Thoracic aorta (tissue), 2 donors: ENCODE measurements at regions not wholly inside any gene's neighbourhood (a gene's known extent, or its start where the extent isn't known, plus 50 kb on each side); places are given as distances from the start of the nearest gene placed in this dataset.

Experiments
- ATAC-seq: fragments of 150-250 bp; one replicate; pipeline ENCODE4 v1.8.0; 2017; ENCODE audit warnings: low read depth; ENCODE audit not compliant: insufficient number of reproducible peaks, low FRiP score
- DNase-seq: peaks from one replicate; pipeline ENCODE4 v3.0.0-alpha.2; 2020; ENCODE audit warnings: low spot score
- H3K27ac ChIP-seq, 2 donors: fragments of 200-600 bp; sonication (generic); 1 replicate in 1 of 2; 2 replicates in 1 of 2; pipeline ENCODE4 v1.5.1; 2016; ENCODE audit warnings: mild to moderate bottlenecking in 2 of 2, moderate library complexity in 2 of 2
- H3K27me3 ChIP-seq: fragments of 200-600 bp; sonication (generic); replicated peaks from 2 replicates; pipeline ENCODE4 v1.6.0; 2016; ENCODE audit warnings: mild to moderate bottlenecking; ENCODE audit not compliant: insufficient read depth
- H3K36me3 ChIP-seq: fragments of 200-600 bp; sonication (generic); one replicate; pipeline ENCODE4 v1.5.1; 2016
- H3K4me1 ChIP-seq, 2 donors: fragments of 200-600 bp; sonication (generic); 1 replicate in 1 of 2; 2 replicates in 1 of 2; pipeline versions ENCODE4 v1.5.1 to v1.6.0; 2016; ENCODE audit warnings: low read depth in 2 of 2, mild to moderate bottlenecking in 1 of 2; ENCODE audit not compliant: control insufficient read depth in 1 of 2
- H3K4me3 ChIP-seq: fragments of 200-600 bp; sonication (generic); 2 replicates; pipeline ENCODE4 v1.5.1; 2016; ENCODE audit warnings: mild to moderate bottlenecking
- H3K9me3 ChIP-seq: fragments of 200-600 bp; sonication (generic); 2 replicates; pipeline ENCODE4 v1.5.1; 2016
- CTCF ChIP-seq: fragments of 200-600 bp; sonication (generic); IDR thresholded peaks from one replicate; pipeline ENCODE4 v1.5.1; 2019; ENCODE audit warnings: antibody characterized with exemption

- Histone ChIP-seq H3K4me3 (no peak overlapping the region), H3K4me1 (peaks cover 15 to 53% of the 10 kb centered on the region in 2 donors), H3K27me3 (no peaks in the 10 kb centered on the region), H3K9me3 (no peaks in the 10 kb centered on the region), H3K27ac (no peak overlapping the region), H3K36me3 (no peaks in the 10 kb centered on the region)
- DNase-seq (no peak), ATAC-seq (no peak)
- TF ChIP-seq CTCF, result no peak
Measured at GRCh38 chr12:105674871-105675699, 344.6 kb downstream of the C12orf75 start.

- ATAC-seq (no peak), DNase-seq (no peak)
- Histone ChIP-seq H3K9me3 (no peaks in the 10 kb centered on the region), H3K4me3 (no peak overlapping the region), H3K27ac (no peak overlapping the region), H3K4me1 (peaks cover 15 to 50% of the 10 kb centered on the region in 2 donors), H3K36me3 (no peaks in the 10 kb centered on the region), H3K27me3 (no peaks in the 10 kb centered on the region)
- no peak for TF ChIP-seq CTCF
Measured at GRCh38 chr12:105676694-105677093, 346.2 kb downstream of the C12orf75 start.

GRCh38 chr12:105677672-105678071, 347.2 kb downstream of the C12orf75 start:
- peak overlapping the region in 1 of 2 donors; percentile 14 for H3K27ac ChIP-seq
- no peak for ATAC-seq

GRCh38 chr12:105679982-105680381, 349.5 kb downstream of the C12orf75 start:
- H3K27ac ChIP-seq, result no peak overlapping the region

More at GRCh38 chr12:105677672-105678071, 347.2 kb downstream of the C12orf75 start:
- no peak for TF ChIP-seq CTCF
- no peak overlapping the region for H3K4me3 ChIP-seq
- DNase-seq, result no peak
- H3K9me3 ChIP-seq, result no peaks in the 10 kb centered on the region
- H3K36me3 ChIP-seq, result no peaks in the 10 kb centered on the region
- no peaks in the 10 kb centered on the region for H3K27me3 ChIP-seq
- H3K4me1 ChIP-seq, result peaks cover 7 to 40% of the 10 kb centered on the region in 2 donors

More at GRCh38 chr12:105679982-105680381, 349.5 kb downstream of the C12orf75 start:
- no peak for DNase-seq
- no peaks in the 10 kb centered on the region for H3K27me3 ChIP-seq
- H3K4me1 ChIP-seq, result peaks cover 4 to 31% of the 10 kb centered on the region in 2 donors
- H3K4me3 ChIP-seq, result no peak overlapping the region
- H3K9me3 ChIP-seq, result no peaks in the 10 kb centered on the region
- no peaks in the 10 kb centered on the region for H3K36me3 ChIP-seq
- no peak for ATAC-seq
- TF ChIP-seq CTCF, result no peak
